Esophagus squamous epithelium (tissue), 4 donors: ENCODE measurements at regions not wholly inside any gene's neighbourhood (a gene's known extent, or its start where the extent isn't known, plus 50 kb on each side); places are given as distances from the start of the nearest gene placed in this dataset.

Experiments
- POLR2A ChIP-seq, 4 donors: fragments of 450-650 bp; IDR thresholded peaks; one replicate each; pipeline ENCODE4 v1.6.1; 2017; ENCODE audit warnings: antibody characterized with exemption in 4 of 4, mild to moderate bottlenecking in 4 of 4, moderate library complexity in 3 of 4
- TF ChIP-seq, protein P1 (sequence below), 6 experiments: fragments of 450-650 bp in 4 of 6; fragments of 200-600 bp in 2 of 6; sonication (generic) in 2 of 6; IDR thresholded peaks; one replicate each; pipeline ENCODE4 v1.5.1; 2016 to 2019; ENCODE audit warnings: antibody characterized with exemption in 6 of 6, mild to moderate bottlenecking in 4 of 6, moderate library complexity in 4 of 6

GRCh38 chr10:58920655-58921003 lies 255.8 kb upstream of the PHYHIPL start:
- TF ChIP-seq, protein P1, sequence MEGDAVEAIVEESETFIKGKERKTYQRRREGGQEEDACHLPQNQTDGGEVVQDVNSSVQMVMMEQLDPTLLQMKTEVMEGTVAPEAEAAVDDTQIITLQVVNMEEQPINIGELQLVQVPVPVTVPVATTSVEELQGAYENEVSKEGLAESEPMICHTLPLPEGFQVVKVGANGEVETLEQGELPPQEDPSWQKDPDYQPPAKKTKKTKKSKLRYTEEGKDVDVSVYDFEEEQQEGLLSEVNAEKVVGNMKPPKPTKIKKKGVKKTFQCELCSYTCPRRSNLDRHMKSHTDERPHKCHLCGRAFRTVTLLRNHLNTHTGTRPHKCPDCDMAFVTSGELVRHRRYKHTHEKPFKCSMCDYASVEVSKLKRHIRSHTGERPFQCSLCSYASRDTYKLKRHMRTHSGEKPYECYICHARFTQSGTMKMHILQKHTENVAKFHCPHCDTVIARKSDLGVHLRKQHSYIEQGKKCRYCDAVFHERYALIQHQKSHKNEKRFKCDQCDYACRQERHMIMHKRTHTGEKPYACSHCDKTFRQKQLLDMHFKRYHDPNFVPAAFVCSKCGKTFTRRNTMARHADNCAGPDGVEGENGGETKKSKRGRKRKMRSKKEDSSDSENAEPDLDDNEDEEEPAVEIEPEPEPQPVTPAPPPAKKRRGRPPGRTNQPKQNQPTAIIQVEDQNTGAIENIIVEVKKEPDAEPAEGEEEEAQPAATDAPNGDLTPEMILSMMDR (IDR thresholded peaks at IDR 0.05) = no peak
- no peak for TF ChIP-seq POLR2A (IDR thresholded peaks at IDR 0.05)
